HepG2 (cell line): ENCODE measurements at regions not wholly inside any gene's neighbourhood (a gene's known extent, or its start where the extent isn't known, plus 50 kb on each side); places are given as distances from the start of the nearest gene placed in this dataset.

ENCODE experiments used
- ATF7-NPFF ChIP-seq: sonication (generic); formaldehyde crosslinking; IDR thresholded peaks from 2 replicates; pipeline ENCODE4 v1.8.1; 2023; ENCODE audit warnings: mild to moderate bottlenecking, low read depth, missing genetic modification reagents, moderate library complexity
- BRCA1 ChIP-seq: sonication (generic); formaldehyde crosslinking; IDR thresholded peaks from 2 replicates; pipeline ENCODE4 v1.4.0; 2020; ENCODE audit warnings: missing genetic modification reagents
- CREM ChIP-seq, 2 experiments: sonication (generic) in 1 of 2; formaldehyde crosslinking in 1 of 2; IDR thresholded peaks; 2 replicates each; pipeline versions ENCODE4 v1.4.0 to v1.6.1; 2016 to 2020; ENCODE audit warnings: antibody characterized with exemption in 1 of 2, mild to moderate bottlenecking in 1 of 2, missing genetic modification reagents in 1 of 2
- FOXK1 ChIP-seq: sonication (generic); formaldehyde crosslinking; IDR thresholded peaks from 2 replicates; pipeline ENCODE4 v1.4.0; 2020; ENCODE audit warnings: low read depth, missing genetic modification reagents, borderline replicate concordance
- GTF2F1 ChIP-seq: fragments of 150-350 bp; IDR thresholded peaks from 2 replicates; pipeline ENCODE4 v1.6.1; 2014; ENCODE audit warnings: low read length
- MATR3 ChIP-seq: sonication (generic); formaldehyde crosslinking; IDR thresholded peaks from 2 replicates; pipeline ENCODE4 v1.4.0; 2020; ENCODE audit warnings: missing genetic modification reagents
- MEF2D ChIP-seq: sonication (generic); formaldehyde crosslinking; IDR thresholded peaks from 2 replicates; pipeline ENCODE4 v1.5.1; 2020; ENCODE audit warnings: mild to moderate bottlenecking, missing genetic modification reagents
- SAFB2 ChIP-seq: sonication (generic); formaldehyde crosslinking; IDR thresholded peaks from 2 replicates; pipeline ENCODE4 v1.5.1; 2020; ENCODE audit warnings: missing genetic modification reagents, low read depth, mild to moderate bottlenecking, borderline replicate concordance
- SRSF1 ChIP-seq: fragments of 200-400 bp; formaldehyde crosslinking; optimal IDR thresholded peaks from 2 replicates; pipeline ENCODE3; 2017; ENCODE audit warnings: mild to moderate bottlenecking, low read depth, low read length, moderate library complexity
- SRSF4 ChIP-seq: fragments of 200-400 bp; formaldehyde crosslinking; IDR thresholded peaks from one replicate; pipeline ENCODE4 v1.6.1; 2018; ENCODE audit warnings: mild to moderate bottlenecking, low read depth, low read length, moderate library complexity; ENCODE audit not compliant: poor library complexity, severe bottlenecking
- SRY ChIP-seq: sonication (generic); formaldehyde crosslinking; IDR thresholded peaks from 2 replicates; pipeline ENCODE4 v1.8.0; 2022; ENCODE audit warnings: mild to moderate bottlenecking, missing genetic modification reagents
- STAT5B ChIP-seq: sonication (generic); formaldehyde crosslinking; IDR thresholded peaks from 2 replicates; pipeline ENCODE4 v1.4.0; 2020; ENCODE audit warnings: missing genetic modification reagents
- ZBTB1 ChIP-seq: sonication (generic); formaldehyde crosslinking; IDR thresholded peaks from 2 replicates; pipeline ENCODE4 v1.4.0; 2020; ENCODE audit warnings: missing genetic modification reagents, borderline replicate concordance
- ZBTB3 ChIP-seq: sonication (generic); formaldehyde crosslinking; IDR thresholded peaks from 2 replicates; pipeline ENCODE4 v1.4.0; 2020; ENCODE audit warnings: low read depth, mild to moderate bottlenecking, moderate library complexity, missing genetic modification reagents, borderline replicate concordance
- ZBTB46 ChIP-seq: sonication (generic); formaldehyde crosslinking; IDR thresholded peaks from 2 replicates; pipeline ENCODE4 v1.4.0; 2020; ENCODE audit warnings: mild to moderate bottlenecking, missing genetic modification reagents, borderline replicate concordance
- ZNF33B ChIP-seq: sonication (generic); formaldehyde crosslinking; IDR thresholded peaks from 2 replicates; pipeline ENCODE4 v1.5.1; 2020; ENCODE audit warnings: mild to moderate bottlenecking, missing genetic modification reagents
- ZNF773 ChIP-seq: sonication (generic); formaldehyde crosslinking; IDR thresholded peaks from 2 replicates; pipeline ENCODE4 v1.4.0; 2020; ENCODE audit warnings: missing genetic modification reagents, borderline replicate concordance
- TF ChIP-seq, protein P1 (sequence below): sonication (generic); formaldehyde crosslinking; IDR thresholded peaks from 2 replicates; pipeline ENCODE4 v1.4.0; 2020; ENCODE audit warnings: low read depth, mild to moderate bottlenecking, missing genetic modification reagents
- TF ChIP-seq, protein P2 (sequence below): IDR thresholded peaks from 2 replicates; pipeline ENCODE4 v1.6.1; 2012; ENCODE audit warnings: inconsistent platforms
- TF ChIP-seq, protein P3 (sequence below): sonication (generic); formaldehyde crosslinking; IDR thresholded peaks from 2 replicates; pipeline ENCODE4 v1.5.0; 2020; ENCODE audit warnings: missing genetic modification reagents

DNA sequence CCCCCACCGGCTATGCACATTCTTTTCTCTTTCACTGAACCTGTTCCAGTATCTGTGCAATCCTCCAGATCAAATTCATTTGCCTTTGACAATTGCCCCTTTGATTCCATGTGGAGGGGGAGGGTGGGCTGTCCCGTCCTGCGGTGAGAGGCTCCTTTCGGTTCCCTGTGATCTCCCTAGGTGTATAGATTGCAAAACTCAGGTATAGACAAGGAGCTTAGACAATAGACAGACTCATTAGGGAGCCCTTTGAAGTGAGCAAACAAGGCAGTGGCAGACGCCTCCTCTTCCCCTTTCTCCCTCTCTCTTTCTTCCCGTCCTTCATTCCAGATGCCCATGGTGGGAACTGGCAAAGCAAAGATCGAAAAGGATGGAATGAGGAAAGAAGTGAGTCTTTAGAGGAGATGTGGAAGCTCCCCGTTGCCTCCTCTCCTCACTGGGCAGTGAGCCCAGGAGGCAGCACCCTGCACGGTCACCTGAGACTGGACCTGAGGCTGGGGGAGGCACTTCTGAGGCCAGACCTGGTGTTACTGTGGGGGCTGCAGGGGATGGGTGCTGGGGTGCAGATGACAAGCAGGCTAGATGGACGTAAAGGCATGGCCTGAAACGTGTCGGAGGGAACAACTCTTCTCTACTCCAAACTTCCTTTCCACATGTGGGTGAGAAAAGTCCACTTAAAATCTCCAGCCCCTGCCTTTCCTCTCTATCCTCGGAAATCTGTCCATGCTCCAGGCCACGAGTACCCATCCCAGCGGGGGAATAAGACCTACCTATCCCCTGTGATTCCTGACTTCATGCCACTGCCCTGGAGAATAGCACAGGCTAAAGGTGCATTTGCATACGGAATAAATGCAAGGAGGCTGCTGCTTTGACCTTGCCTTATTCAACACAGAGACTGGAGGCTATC lies 256.6 kb upstream of the FOXQ1 start (continued):
- TF ChIP-seq BRCA1 (no peak), ZBTB46 (CRISPR knock-in tag) (no peak), ZNF773 (no peak), SRSF1 (no peak), FOXK1 (CRISPR knock-in tag) (peak; percentile 72; the same call in 1 of the 2 replicates), CREM (IDR thresholded peaks at IDR 0.05) (peak; percentile 99), CREM (CRISPR knock-in tag; IDR thresholded peaks at IDR 0.05) (no peak), GTF2F1 (no peak), SRY (0 out of 2 replicates have a peak, but pooled peaks have one; percentile 41), MATR3 (CRISPR knock-in tag) (no peak), MEF2D (CRISPR knock-in tag) (peak; percentile 82; the same call in 1 of the 2 replicates), STAT5B (CRISPR knock-in tag) (no peak), ZBTB1 (CRISPR knock-in tag) (no peak), ATF7-NPFF (CRISPR knock-in tag) (peak; percentile 83; the same call in 1 of the 2 replicates), SRSF4 (no peak), ZBTB3 (CRISPR knock-in tag) (no peak; the same call in 1 of the 2 replicates), SAFB2 (CRISPR knock-in tag) (no peak), ZNF33B (no peak)
- TF ChIP-seq, protein P1, sequence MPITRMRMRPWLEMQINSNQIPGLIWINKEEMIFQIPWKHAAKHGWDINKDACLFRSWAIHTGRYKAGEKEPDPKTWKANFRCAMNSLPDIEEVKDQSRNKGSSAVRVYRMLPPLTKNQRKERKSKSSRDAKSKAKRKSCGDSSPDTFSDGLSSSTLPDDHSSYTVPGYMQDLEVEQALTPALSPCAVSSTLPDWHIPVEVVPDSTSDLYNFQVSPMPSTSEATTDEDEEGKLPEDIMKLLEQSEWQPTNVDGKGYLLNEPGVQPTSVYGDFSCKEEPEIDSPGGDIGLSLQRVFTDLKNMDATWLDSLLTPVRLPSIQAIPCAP: peak; percentile 68; the same call in 1 of the 2 replicates
- TF ChIP-seq, protein P2, sequence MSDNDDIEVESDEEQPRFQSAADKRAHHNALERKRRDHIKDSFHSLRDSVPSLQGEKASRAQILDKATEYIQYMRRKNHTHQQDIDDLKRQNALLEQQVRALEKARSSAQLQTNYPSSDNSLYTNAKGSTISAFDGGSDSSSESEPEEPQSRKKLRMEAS: no peak; the same call in 1 of the 2 replicates
- TF ChIP-seq, protein P3, sequence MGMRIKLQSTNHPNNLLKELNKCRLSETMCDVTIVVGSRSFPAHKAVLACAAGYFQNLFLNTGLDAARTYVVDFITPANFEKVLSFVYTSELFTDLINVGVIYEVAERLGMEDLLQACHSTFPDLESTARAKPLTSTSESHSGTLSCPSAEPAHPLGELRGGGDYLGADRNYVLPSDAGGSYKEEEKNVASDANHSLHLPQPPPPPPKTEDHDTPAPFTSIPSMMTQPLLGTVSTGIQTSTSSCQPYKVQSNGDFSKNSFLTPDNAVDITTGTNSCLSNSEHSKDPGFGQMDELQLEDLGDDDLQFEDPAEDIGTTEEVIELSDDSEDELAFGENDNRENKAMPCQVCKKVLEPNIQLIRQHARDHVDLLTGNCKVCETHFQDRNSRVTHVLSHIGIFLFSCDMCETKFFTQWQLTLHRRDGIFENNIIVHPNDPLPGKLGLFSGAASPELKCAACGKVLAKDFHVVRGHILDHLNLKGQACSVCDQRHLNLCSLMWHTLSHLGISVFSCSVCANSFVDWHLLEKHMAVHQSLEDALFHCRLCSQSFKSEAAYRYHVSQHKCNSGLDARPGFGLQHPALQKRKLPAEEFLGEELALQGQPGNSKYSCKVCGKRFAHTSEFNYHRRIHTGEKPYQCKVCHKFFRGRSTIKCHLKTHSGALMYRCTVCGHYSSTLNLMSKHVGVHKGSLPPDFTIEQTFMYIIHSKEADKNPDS (CRISPR knock-in tag): no peak
